ENCODE measurements at regions not wholly inside any gene's neighbourhood (a gene's known extent, or its start where the extent isn't known, plus 50 kb on each side); places are given as distances from the start of the nearest gene placed in this dataset.
"Not testable (repeated sequence)": the region's sequence is repeated elsewhere in the genome, so short reads cannot be mapped to it uniquely, and the experiment has no call there.

- TF ChIP-seq CTCF (IDR thresholded peaks at IDR 0.05; ENCODE audit: unreplicated experiment), result no peak
- no peaks in the 10 kb centered on the region for H3K27me3 Mint-ChIP-seq
- no peak overlapping the region for H3K4me3 Mint-ChIP-seq (ENCODE audit: low read depth)
- H3K4me1 Mint-ChIP-seq (ENCODE audit: low read depth), result no peaks in the 10 kb centered on the region
- no peak overlapping the region for H3K27ac Mint-ChIP-seq
- no peaks in the 10 kb centered on the region for H3K9me3 Mint-ChIP-seq (ENCODE audit: low read depth)
- no peak for DNase-seq (ENCODE audit: low spot score, unreplicated experiment)
- H3K36me3 Mint-ChIP-seq (ENCODE audit: insufficient read depth), result no peaks in the 10 kb centered on the region
Observed at GRCh38 chr2:48050711-48051110, 144.4 kb upstream of the FBXO11 start.

- DNase-seq (ENCODE audit: low spot score, unreplicated experiment), result no peak
- Mint-ChIP-seq H3K27ac (no peak overlapping the region), H3K4me1 (ENCODE audit: low read depth) (no peaks in the 10 kb centered on the region), H3K36me3 (ENCODE audit: insufficient read depth) (no peaks in the 10 kb centered on the region), H3K9me3 (ENCODE audit: low read depth) (peaks cover 6% of the 10 kb centered on the region), H3K4me3 (ENCODE audit: low read depth) (no peak overlapping the region), H3K27me3 (no peaks in the 10 kb centered on the region)
- no peak for TF ChIP-seq CTCF (IDR thresholded peaks at IDR 0.05; ENCODE audit: unreplicated experiment)
Observed at GRCh38 chr2:48059975-48060374, 153.7 kb upstream of the FBXO11 start.

- not testable (repeated sequence) for H3K9me3 Mint-ChIP-seq (ENCODE audit: low read depth); H3K27me3 Mint-ChIP-seq; H3K4me1 Mint-ChIP-seq (ENCODE audit: low read depth); DNase-seq (ENCODE audit: low spot score, unreplicated experiment); H3K36me3 Mint-ChIP-seq (ENCODE audit: insufficient read depth); H3K27ac Mint-ChIP-seq; H3K4me3 Mint-ChIP-seq (ENCODE audit: low read depth)
Observed at GRCh38 chr2:48061656-48062055, 155.4 kb upstream of the FBXO11 start.

GRCh38 chr2:48065096-48065495, 158.8 kb upstream of the FBXO11 start:
- no peaks in the 10 kb centered on the region for H3K36me3 Mint-ChIP-seq (ENCODE audit: insufficient read depth)

GRCh38 chr2:48066000-48066399, 159.7 kb upstream of the FBXO11 start:
- Mint-ChIP-seq H3K4me1 (ENCODE audit: low read depth) (no peaks in the 10 kb centered on the region), H3K9me3 (ENCODE audit: low read depth) (no peaks in the 10 kb centered on the region), H3K27ac (no peak overlapping the region), H3K27me3 (no peaks in the 10 kb centered on the region), H3K36me3 (ENCODE audit: insufficient read depth) (no peaks in the 10 kb centered on the region), H3K4me3 (ENCODE audit: low read depth) (no peak overlapping the region)
- no peak for TF ChIP-seq CTCF (IDR thresholded peaks at IDR 0.05; ENCODE audit: unreplicated experiment)
- no peak for DNase-seq (ENCODE audit: low spot score, unreplicated experiment)

More at GRCh38 chr2:48065096-48065495, 158.8 kb upstream of the FBXO11 start:
- no peaks in the 10 kb centered on the region for H3K4me1 Mint-ChIP-seq (ENCODE audit: low read depth)
- H3K27ac Mint-ChIP-seq, result no peak overlapping the region
- H3K4me3 Mint-ChIP-seq (ENCODE audit: low read depth), result no peak overlapping the region
- no peak for TF ChIP-seq CTCF (IDR thresholded peaks at IDR 0.05; ENCODE audit: unreplicated experiment)
- no peaks in the 10 kb centered on the region for H3K9me3 Mint-ChIP-seq (ENCODE audit: low read depth)
- DNase-seq (ENCODE audit: low spot score, unreplicated experiment), result no peak
- H3K27me3 Mint-ChIP-seq, result no peaks in the 10 kb centered on the region

GRCh38 chr2:48069769-48070168, 163.5 kb upstream of the FBXO11 start:
- Mint-ChIP-seq H3K4me3 (ENCODE audit: low read depth) (no peak overlapping the region), H3K27me3 (no peaks in the 10 kb centered on the region), H3K9me3 (ENCODE audit: low read depth) (no peaks in the 10 kb centered on the region), H3K36me3 (ENCODE audit: insufficient read depth) (no peaks in the 10 kb centered on the region), H3K4me1 (ENCODE audit: low read depth) (no peaks in the 10 kb centered on the region), H3K27ac (no peak overlapping the region)
- TF ChIP-seq CTCF (IDR thresholded peaks at IDR 0.05; ENCODE audit: unreplicated experiment), result no peak
- DNase-seq (ENCODE audit: low spot score, unreplicated experiment), result no peak
